Adrenal gland (tissue), 9 donors: ENCODE measurements at regions not wholly inside any gene's neighbourhood (a gene's known extent, or its start where the extent isn't known, plus 50 kb on each side); places are given as distances from the start of the nearest gene placed in this dataset.

ENCODE experiments used
- DNase-seq, 7 donors: peaks; one replicate each; pipeline ENCODE4 v3.0.0-alpha.2; 2019 to 2020
- H3K27ac ChIP-seq, 5 donors: fragments of 200-600 bp; sonication (generic) in 4 of 5; 1 replicate in 3 of 5; 2 replicates in 2 of 5; pipeline versions ENCODE4 v1.5.1 to v1.8.0; 2016 to 2020; ENCODE audit warnings: mild to moderate bottlenecking in 1 of 5
- H3K27me3 ChIP-seq: fragments of 200-600 bp; 2 replicates; pipeline ENCODE4 v1.8.0; 2021
- H3K36me3 ChIP-seq, 2 donors: fragments of 200-600 bp; replicated peaks in 1 of 2; 1 replicate in 1 of 2; 2 replicates in 1 of 2; pipeline versions ENCODE4 v1.5.1 to v1.8.0; 2018 to 2022
- H3K4me1 ChIP-seq, 2 donors: fragments of 200-600 bp; replicated peaks in 1 of 2; 1 replicate in 1 of 2; 2 replicates in 1 of 2; pipeline versions ENCODE4 v1.5.1 to v1.8.0; 2018 to 2021
- H3K4me3 ChIP-seq, 4 donors: fragments of 200-600 bp; sonication (generic) in 3 of 4; one replicate each; pipeline ENCODE4 v1.5.1; 2016 to 2018
- H3K9me3 ChIP-seq, 3 donors: fragments of 200-600 bp; sonication (generic) in 1 of 3; replicated peaks in 1 of 3; 1 replicate in 2 of 3; 2 replicates in 1 of 3; pipeline versions ENCODE4 v1.5.1 to v1.8.0; 2016 to 2021
- POLR2A ChIP-seq, 2 donors: fragments of 450-650 bp; IDR thresholded peaks; one replicate each; pipeline ENCODE4 v1.6.1; 2017; ENCODE audit warnings: antibody characterized with exemption in 2 of 2, mild to moderate bottlenecking in 2 of 2, moderate library complexity in 1 of 2
- WGBS, 4 donors: extraction: QIAGEN DNeasy Blood & Tissue Kit in 2 of 4; methylation state at CpG; one replicate each; pipeline versions ENCODE4 v1.1.5 to v1.1.7; 2013 to 2017; 5-methylcytosine and 5-hydroxymethylcytosine counted together
- intact Hi-C, 2 donors: fragments of 100-400 bp; cut with DNase I; formaldehyde crosslinking; loops; one replicate each; pipeline versions ENCODE4 v1.14.1 to v1.15.0; 2022 to 2023
- TF ChIP-seq, protein P1 (sequence below), 6 experiments: fragments of 450-650 bp in 4 of 6; fragments of 200-600 bp in 2 of 6; sonication (generic) in 1 of 6; IDR thresholded peaks; 1 replicate in 5 of 6; 2 replicates in 1 of 6; pipeline versions ENCODE4 v1.5.1 to v1.8.0; 2016 to 2021; ENCODE audit warnings: antibody characterized with exemption in 6 of 6, mild to moderate bottlenecking in 2 of 6, moderate library complexity in 1 of 6
- donor health status: healthy with polysubstance abuse.
- donor health status: Bipolar disorder and iron deficiency.
- donor health status: DM: yes; HTN: yes; CAD: no.
- donor health status: DM: no; HTN: no; CAD: no.
- donor health status: DM: no; HTN: no; CAD: no.

- WGBS, 4 donors = 78 to 88% (median 82%) methylated on average over 2 of the region's 2 CpGs
- H3K27ac ChIP-seq = no peak overlapping the region
- intact Hi-C loops = no loop called here
- no peaks in the 10 kb centered on the region for H3K4me1 ChIP-seq
- H3K36me3 ChIP-seq = no peaks in the 10 kb centered on the region
- no peak overlapping the region for H3K4me3 ChIP-seq
- no peak for DNase-seq
- no peaks in the 10 kb centered on the region for H3K27me3 ChIP-seq
- no peaks in the 10 kb centered on the region for H3K9me3 ChIP-seq
- TF ChIP-seq, protein P1, sequence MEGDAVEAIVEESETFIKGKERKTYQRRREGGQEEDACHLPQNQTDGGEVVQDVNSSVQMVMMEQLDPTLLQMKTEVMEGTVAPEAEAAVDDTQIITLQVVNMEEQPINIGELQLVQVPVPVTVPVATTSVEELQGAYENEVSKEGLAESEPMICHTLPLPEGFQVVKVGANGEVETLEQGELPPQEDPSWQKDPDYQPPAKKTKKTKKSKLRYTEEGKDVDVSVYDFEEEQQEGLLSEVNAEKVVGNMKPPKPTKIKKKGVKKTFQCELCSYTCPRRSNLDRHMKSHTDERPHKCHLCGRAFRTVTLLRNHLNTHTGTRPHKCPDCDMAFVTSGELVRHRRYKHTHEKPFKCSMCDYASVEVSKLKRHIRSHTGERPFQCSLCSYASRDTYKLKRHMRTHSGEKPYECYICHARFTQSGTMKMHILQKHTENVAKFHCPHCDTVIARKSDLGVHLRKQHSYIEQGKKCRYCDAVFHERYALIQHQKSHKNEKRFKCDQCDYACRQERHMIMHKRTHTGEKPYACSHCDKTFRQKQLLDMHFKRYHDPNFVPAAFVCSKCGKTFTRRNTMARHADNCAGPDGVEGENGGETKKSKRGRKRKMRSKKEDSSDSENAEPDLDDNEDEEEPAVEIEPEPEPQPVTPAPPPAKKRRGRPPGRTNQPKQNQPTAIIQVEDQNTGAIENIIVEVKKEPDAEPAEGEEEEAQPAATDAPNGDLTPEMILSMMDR (IDR thresholded peaks at IDR 0.05) = no peak
- no peak for TF ChIP-seq POLR2A (IDR thresholded peaks at IDR 0.05)
Measured at GRCh38 chr10:53076948-53077347, 304.4 kb upstream of the MBL2 start.

GRCh38 chr10:53075469-53075868 lies 302.9 kb upstream of the MBL2 start:
- Histone ChIP-seq H3K27me3 (no peaks in the 10 kb centered on the region), H3K9me3 (no peaks in the 10 kb centered on the region), H3K27ac (no peak overlapping the region), H3K4me1 (no peaks in the 10 kb centered on the region), H3K4me3 (no peak overlapping the region), H3K36me3 (no peaks in the 10 kb centered on the region)
- TF ChIP-seq, protein P1 (IDR thresholded peaks at IDR 0.05) = no peak
- TF ChIP-seq POLR2A (IDR thresholded peaks at IDR 0.05) = no peak
- 70 to 83% (median 80%) methylated on average over 1 of the region's 1 CpG for WGBS, 4 donors
- DNase-seq = no peak
- intact Hi-C loops = no loop called here

- H3K9me3 ChIP-seq = no peaks in the 10 kb centered on the region
- H3K27me3 ChIP-seq = no peaks in the 10 kb centered on the region
- intact Hi-C loops = no loop called here
- 45 to 85% (median 79%) methylated on average over 2 of the region's 2 CpGs for WGBS, 4 donors
- no peak overlapping the region for H3K27ac ChIP-seq
- no peak for DNase-seq
- no peak overlapping the region for H3K4me3 ChIP-seq
- H3K36me3 ChIP-seq = no peaks in the 10 kb centered on the region
- no peaks in the 10 kb centered on the region for H3K4me1 ChIP-seq
- TF ChIP-seq POLR2A (IDR thresholded peaks at IDR 0.05) = no peak
- TF ChIP-seq, protein P1 (IDR thresholded peaks at IDR 0.05) = no peak
Measured at GRCh38 chr10:53072144-53072543, 299.6 kb upstream of the MBL2 start.

GRCh38 chr10:53071505-53072125 lies 299.0 kb upstream of the MBL2 start:
- no peaks in the 10 kb centered on the region for H3K27me3 ChIP-seq
- H3K9me3 ChIP-seq = no peaks in the 10 kb centered on the region
- no peak for DNase-seq
- TF ChIP-seq, protein P1 (IDR thresholded peaks at IDR 0.05) = no peak
- TF ChIP-seq POLR2A (IDR thresholded peaks at IDR 0.05) = no peak
- H3K36me3 ChIP-seq = no peaks in the 10 kb centered on the region
- no peak overlapping the region for H3K4me3 ChIP-seq
- intact Hi-C loops = no loop called here
- no peak overlapping the region for H3K27ac ChIP-seq
- no peaks in the 10 kb centered on the region for H3K4me1 ChIP-seq
- 32 to 46% (median 45%) methylated on average over 4 of the region's 4 CpGs for WGBS, 4 donors
